ENCODE measurements at regions not wholly inside any gene's neighbourhood (a gene's known extent, or its start where the extent isn't known, plus 50 kb on each side); places are given as distances from the start of the nearest gene placed in this dataset.
"Not testable (repeated sequence)": the region's sequence is repeated elsewhere in the genome, so short reads cannot be mapped to it uniquely, and the experiment has no call there.

DNA sequence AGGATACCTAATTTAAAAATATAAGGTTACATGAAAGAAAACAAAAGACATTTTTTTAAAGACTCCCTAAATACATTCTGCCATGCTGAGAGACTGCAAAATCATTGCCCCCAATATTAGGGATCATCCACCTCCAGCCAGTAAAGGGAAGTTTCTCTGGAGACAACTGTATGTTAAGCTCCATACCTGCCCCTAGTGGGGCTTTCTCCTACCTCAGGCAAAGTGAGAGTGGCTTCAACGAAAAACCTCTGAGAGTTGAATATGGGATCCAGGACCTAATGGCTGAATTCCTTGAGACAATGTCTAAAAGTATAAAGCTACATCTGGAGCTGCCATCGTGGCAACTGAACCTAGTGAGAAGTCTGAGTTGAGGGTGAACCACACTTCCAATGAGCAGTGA, 248.1 kb upstream of the FIGN start:
- Histone ChIP-seq H3K9ac (no peak overlapping the region), H4K20me1 (ENCODE audit: insufficient read depth) (no peaks in the 10 kb centered on the region), H3K4me2 (no peak overlapping the region), H3K4me3 (IDR thresholded peaks at IDR 0.05; ENCODE audit: insufficient read depth, low read depth, low read length) (no peak overlapping the region), H2AFZ (ENCODE audit: low read depth) (no peak overlapping the region), H3K27me3 (ENCODE audit: insufficient read depth, low read depth) (no peaks in the 10 kb centered on the region), H3K79me2 (ENCODE audit: insufficient read depth, low read depth) (no peaks in the 10 kb centered on the region), H3K36me3 (ENCODE audit: insufficient read depth) (no peaks in the 10 kb centered on the region), H3K27ac (no peak overlapping the region), H3K4me1 (ENCODE audit: low read depth, poor library complexity, severe bottlenecking) (no peaks in the 10 kb centered on the region)
- TF ChIP-seq, protein P1, sequence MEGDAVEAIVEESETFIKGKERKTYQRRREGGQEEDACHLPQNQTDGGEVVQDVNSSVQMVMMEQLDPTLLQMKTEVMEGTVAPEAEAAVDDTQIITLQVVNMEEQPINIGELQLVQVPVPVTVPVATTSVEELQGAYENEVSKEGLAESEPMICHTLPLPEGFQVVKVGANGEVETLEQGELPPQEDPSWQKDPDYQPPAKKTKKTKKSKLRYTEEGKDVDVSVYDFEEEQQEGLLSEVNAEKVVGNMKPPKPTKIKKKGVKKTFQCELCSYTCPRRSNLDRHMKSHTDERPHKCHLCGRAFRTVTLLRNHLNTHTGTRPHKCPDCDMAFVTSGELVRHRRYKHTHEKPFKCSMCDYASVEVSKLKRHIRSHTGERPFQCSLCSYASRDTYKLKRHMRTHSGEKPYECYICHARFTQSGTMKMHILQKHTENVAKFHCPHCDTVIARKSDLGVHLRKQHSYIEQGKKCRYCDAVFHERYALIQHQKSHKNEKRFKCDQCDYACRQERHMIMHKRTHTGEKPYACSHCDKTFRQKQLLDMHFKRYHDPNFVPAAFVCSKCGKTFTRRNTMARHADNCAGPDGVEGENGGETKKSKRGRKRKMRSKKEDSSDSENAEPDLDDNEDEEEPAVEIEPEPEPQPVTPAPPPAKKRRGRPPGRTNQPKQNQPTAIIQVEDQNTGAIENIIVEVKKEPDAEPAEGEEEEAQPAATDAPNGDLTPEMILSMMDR (conservative IDR thresholded peaks at IDR 0.05; ENCODE audit: low read depth, low read length), result no peak

DNA sequence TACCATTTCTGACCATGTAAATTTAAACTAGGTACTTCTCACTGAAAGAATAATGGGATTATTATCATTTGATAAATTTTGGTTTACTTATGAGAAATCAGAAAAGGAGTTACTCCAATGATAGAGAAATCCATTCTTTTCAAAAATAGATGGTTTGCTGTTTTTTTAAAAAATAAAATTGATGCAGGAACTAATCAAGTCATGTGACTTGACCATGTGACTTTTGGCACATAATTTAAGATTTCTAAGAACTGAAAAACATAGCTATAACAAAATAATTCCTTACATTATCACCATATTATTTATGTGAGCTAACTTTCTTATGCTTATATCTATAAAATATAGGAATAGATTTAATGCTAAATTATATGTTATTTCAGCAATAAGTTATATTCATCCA, 247.1 kb upstream of the FIGN start:
- H3K79me2 ChIP-seq (ENCODE audit: insufficient read depth, low read depth), result no peaks in the 10 kb centered on the region
- no peaks in the 10 kb centered on the region for H4K20me1 ChIP-seq (ENCODE audit: insufficient read depth)
- no peak overlapping the region for H2AFZ ChIP-seq (ENCODE audit: low read depth)
- no peak overlapping the region for H3K27ac ChIP-seq
- TF ChIP-seq, protein P1 (conservative IDR thresholded peaks at IDR 0.05; ENCODE audit: low read depth, low read length), result no peak
- no peak overlapping the region for H3K9ac ChIP-seq
- no peak overlapping the region for H3K4me2 ChIP-seq
- no peaks in the 10 kb centered on the region for H3K4me1 ChIP-seq (ENCODE audit: low read depth, poor library complexity, severe bottlenecking)
- no peaks in the 10 kb centered on the region for H3K27me3 ChIP-seq (ENCODE audit: insufficient read depth, low read depth)
- H3K4me3 ChIP-seq (IDR thresholded peaks at IDR 0.05; ENCODE audit: insufficient read depth, low read depth, low read length), result no peak overlapping the region
- H3K36me3 ChIP-seq (ENCODE audit: insufficient read depth), result no peaks in the 10 kb centered on the region

DNA sequence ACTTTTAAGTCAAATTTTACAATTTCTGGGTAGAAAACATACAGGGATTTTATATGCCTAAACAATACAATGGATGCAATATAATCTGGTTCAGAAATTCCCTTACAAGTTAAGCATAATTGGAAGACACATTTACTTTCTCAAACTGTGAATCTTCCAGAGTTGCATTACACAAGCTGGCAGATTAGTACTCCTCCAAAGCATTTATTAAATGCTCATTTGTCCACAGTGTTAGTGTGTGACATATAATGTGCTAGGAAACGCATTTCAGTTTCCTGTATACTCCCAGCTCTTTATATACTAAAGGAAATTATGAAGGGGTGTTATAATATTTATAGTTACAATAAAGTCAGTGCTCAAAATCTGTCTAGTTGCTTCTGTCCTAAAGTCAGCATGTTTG, 239.0 kb upstream of the FIGN start:
- H2AFZ ChIP-seq (ENCODE audit: low read depth), result no peak overlapping the region
- no peak overlapping the region for H3K4me2 ChIP-seq
- H3K79me2 ChIP-seq (ENCODE audit: insufficient read depth, low read depth), result no peaks in the 10 kb centered on the region
- no peaks in the 10 kb centered on the region for H3K36me3 ChIP-seq (ENCODE audit: insufficient read depth)
- no peak overlapping the region for H3K27ac ChIP-seq
- no peak overlapping the region for H3K9ac ChIP-seq
- TF ChIP-seq, protein P1 (conservative IDR thresholded peaks at IDR 0.05; ENCODE audit: low read depth, low read length), result no peak
- no peak overlapping the region for H3K4me3 ChIP-seq (IDR thresholded peaks at IDR 0.05; ENCODE audit: insufficient read depth, low read depth, low read length)
- no peaks in the 10 kb centered on the region for H3K27me3 ChIP-seq (ENCODE audit: insufficient read depth, low read depth)
- no peaks in the 10 kb centered on the region for H3K4me1 ChIP-seq (ENCODE audit: low read depth, poor library complexity, severe bottlenecking)
- H4K20me1 ChIP-seq (ENCODE audit: insufficient read depth), result no peaks in the 10 kb centered on the region

DNA sequence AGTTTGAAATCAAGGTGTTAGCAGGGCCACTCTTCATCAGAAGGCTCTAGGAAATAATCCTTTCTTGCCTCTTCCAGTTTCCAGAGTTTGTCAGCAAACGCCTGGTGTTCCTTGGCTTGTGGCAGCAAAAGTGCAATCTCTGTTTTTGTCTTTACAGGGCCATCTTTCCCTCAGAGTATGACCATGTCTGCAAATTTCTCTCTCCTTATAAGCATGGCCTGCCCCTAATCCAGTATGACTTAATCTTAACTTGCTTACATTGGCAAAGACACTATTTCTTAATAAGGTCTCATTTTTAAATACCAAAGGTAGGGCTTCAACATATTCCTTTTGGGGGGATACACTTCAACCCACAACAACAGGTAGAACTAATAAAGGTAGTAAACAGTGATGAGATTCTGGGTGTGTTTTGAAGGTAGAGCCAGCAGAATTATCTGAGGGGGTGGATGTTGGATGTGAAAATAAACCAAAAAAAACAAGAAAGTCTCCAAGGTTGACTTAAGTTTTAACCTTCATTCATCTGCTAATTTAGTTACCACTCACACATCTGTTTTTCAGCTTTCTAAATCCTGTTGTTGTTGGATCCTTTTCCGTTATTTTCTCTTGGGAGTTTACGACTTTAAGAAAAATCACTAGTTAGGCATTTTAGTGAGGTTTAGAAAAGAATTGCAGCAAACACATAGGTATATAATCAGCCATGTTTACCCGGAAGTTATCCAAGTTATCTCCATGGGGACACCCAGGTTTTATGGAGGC, 234.4 kb upstream of the FIGN start:
- Histone ChIP-seq H3K36me3 (ENCODE audit: insufficient read depth) (no peaks in the 10 kb centered on the region), H3K4me2 (no peak overlapping the region), H3K4me1 (ENCODE audit: low read depth, poor library complexity, severe bottlenecking) (no peaks in the 10 kb centered on the region), H3K79me2 (ENCODE audit: insufficient read depth, low read depth) (no peaks in the 10 kb centered on the region), H3K9ac (no peak overlapping the region), H3K27me3 (ENCODE audit: insufficient read depth, low read depth) (no peaks in the 10 kb centered on the region), H2AFZ (ENCODE audit: low read depth) (no peak overlapping the region), H3K4me3 (IDR thresholded peaks at IDR 0.05; ENCODE audit: insufficient read depth, low read depth, low read length) (no peak overlapping the region), H4K20me1 (ENCODE audit: insufficient read depth) (no peaks in the 10 kb centered on the region), H3K27ac (no peak overlapping the region)
- TF ChIP-seq, protein P1 (conservative IDR thresholded peaks at IDR 0.05; ENCODE audit: low read depth, low read length), result no peak

DNA sequence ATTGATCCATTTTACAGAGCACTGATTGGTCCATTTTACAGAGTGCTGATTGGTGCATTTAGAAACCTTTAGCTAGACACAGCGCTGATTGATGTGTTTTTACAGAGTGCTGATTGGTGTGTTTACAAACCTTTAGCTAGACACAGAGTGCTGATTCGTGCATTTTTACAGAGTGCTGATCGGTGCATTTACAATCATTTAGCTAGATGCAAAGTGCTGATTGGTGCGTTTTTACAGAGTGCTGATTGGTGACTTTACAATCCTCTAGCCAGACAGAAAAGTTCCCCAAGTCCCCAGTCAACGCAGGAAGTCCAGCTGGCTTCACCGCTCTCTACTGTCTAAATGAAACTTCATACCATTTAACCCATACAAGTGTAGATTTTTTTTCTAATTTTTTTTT, 228.5 kb upstream of the FIGN start:
- not testable (repeated sequence) for H3K4me3 ChIP-seq (IDR thresholded peaks at IDR 0.05; ENCODE audit: insufficient read depth, low read depth, low read length); H3K4me1 ChIP-seq (ENCODE audit: low read depth, poor library complexity, severe bottlenecking); H3K36me3 ChIP-seq (ENCODE audit: insufficient read depth); H3K79me2 ChIP-seq (ENCODE audit: insufficient read depth, low read depth); H3K27me3 ChIP-seq (ENCODE audit: insufficient read depth, low read depth); H3K27ac ChIP-seq; H4K20me1 ChIP-seq (ENCODE audit: insufficient read depth); H3K4me2 ChIP-seq; H3K9ac ChIP-seq; H2AFZ ChIP-seq (ENCODE audit: low read depth)
